GM12875 (cell line): ENCODE measurements at regions not wholly inside any gene's neighbourhood (a gene's known extent, or its start where the extent isn't known, plus 50 kb on each side); places are given as distances from the start of the nearest gene placed in this dataset.
"Not testable (repeated sequence)": the region's sequence is repeated elsewhere in the genome, so short reads cannot be mapped to it uniquely, and the experiment has no call there.

ENCODE experiments used
- H3K4me3 ChIP-seq: one replicate; pipeline ENCODE4 v1.5.1; 2011; ENCODE audit warnings: low read depth, low read length, control low read depth
- CTCF ChIP-seq: IDR thresholded peaks from 2 replicates; pipeline ENCODE4 v1.5.1; 2011; ENCODE audit warnings: low read depth, mild to moderate bottlenecking, control low read depth, inconsistent platforms, low read length, moderate library complexity, borderline replicate concordance; ENCODE audit not compliant: insufficient read depth

- TF ChIP-seq CTCF = no peak
Observed at GRCh38 chr17:71022758-71023157, 853.4 kb downstream of the KCNJ2 start.

DNA sequence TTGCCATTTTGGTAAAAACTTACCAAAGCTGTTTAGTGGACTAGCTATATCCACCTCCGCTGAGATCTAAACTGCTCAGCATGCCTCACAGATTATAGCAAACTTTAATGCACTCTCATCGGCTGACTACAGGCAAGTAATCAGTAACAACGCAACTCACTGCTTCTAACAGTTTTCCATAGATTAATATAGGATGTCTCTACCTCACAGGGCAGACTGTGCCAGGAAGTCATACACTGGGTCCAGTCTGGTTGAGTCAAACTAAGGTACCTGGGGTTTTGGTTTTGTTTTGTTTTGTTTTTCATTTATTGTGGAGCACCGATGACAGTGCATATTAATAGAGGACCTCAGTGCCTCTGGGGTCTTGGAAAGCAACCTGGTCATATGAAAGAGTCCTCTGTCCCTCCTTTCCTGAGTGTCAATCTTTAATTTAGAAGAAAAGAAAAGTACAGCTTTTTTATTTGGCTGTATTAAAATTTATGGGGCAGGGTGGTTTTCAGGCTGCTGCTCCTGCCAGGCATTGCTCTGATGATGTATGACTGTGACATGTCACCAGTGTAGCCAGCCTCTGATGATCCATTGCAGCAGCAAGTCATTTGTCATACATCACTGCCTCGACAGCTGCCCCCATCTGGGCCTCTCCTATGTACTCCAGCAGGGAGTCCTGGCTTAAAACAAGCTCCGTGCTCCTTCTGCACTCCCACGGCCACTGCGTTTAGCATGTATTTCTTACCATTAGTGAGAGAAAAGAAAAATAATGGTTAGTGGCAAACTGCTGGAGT, 854.1 kb downstream of the KCNJ2 start:
- TF ChIP-seq CTCF = no peak
- H3K4me3 ChIP-seq = no peak overlapping the region

More at GRCh38 chr17:71022758-71023157, 853.4 kb downstream of the KCNJ2 start:
- H3K4me3 ChIP-seq = no peak overlapping the region

GRCh38 chr17:71024172-71024571, 854.8 kb downstream of the KCNJ2 start:
- H3K4me3 ChIP-seq = no peak overlapping the region
- no peak for TF ChIP-seq CTCF

DNA sequence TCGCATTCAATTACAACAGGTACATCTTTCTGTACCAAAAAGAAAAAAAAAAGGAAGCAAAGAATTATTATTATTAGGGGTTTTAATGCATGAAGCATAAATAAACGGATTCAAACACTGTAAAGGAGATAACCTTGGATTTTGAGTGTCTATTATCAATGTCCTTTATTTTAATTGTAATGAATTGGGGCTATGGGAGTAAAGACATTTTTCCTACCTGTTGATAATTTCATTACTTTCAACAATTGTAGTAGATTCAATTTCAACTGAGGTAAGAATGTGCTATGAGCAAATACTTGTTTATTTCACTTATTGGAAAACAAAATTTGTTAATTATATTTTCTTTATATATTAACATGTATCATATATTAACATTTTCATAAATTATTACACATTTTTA, 855.6 kb downstream of the KCNJ2 start:
- H3K4me3 ChIP-seq = no peak overlapping the region
- no peak for TF ChIP-seq CTCF

- TF ChIP-seq CTCF = no peak
- H3K4me3 ChIP-seq = no peak overlapping the region
Observed at GRCh38 chr17:71029246-71029645, 859.9 kb downstream of the KCNJ2 start.

- not testable (repeated sequence) for H3K4me3 ChIP-seq
Observed at GRCh38 chr17:71031286-71031685, 862.0 kb downstream of the KCNJ2 start.

DNA sequence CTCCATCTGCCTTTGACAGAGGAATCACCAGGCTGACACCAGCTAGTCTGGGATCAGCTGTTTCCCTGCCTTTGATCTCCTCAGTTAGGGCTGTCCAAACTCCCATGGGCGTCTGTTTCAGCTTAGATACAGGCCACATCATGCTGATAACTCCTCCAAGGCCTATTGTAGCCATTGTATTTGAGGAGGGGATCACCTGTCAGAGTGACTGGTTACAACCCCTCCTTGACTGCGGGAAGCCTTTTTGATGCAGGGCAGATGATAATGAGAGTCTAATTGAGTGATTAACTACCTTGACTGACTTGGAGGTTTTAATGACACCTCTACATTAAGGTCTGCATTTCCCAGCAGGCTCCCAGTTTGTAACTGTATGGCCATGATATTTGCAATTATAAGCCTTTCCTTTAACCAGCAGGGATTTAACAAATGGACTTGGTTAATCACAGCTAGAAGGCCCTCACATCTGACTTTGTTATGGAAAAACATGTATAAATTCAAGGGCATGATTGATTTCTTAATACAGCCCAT, 863.5 kb downstream of the KCNJ2 start:
- H3K4me3 ChIP-seq = no peak overlapping the region
- TF ChIP-seq CTCF = no peak
